ENCODE measurements at regions not wholly inside any gene's neighbourhood (a gene's known extent, or its start where the extent isn't known, plus 50 kb on each side); places are given as distances from the start of the nearest gene placed in this dataset.

- Histone ChIP-seq H3K36me3 (ENCODE audit: low read depth, missing control alignments) (no peaks in the 10 kb centered on the region), H3K27me3 (no peaks in the 10 kb centered on the region), H3K9me3 (no peaks in the 10 kb centered on the region), H3K4me1 (no peaks in the 10 kb centered on the region), H3K4me3 (no peak overlapping the region), H3K27ac (no peak overlapping the region)
- DNase-seq: no peak
- intact Hi-C loops (cut with DNase I; ENCODE audit: low total_unique reads): no loop called here
- no peak for TF ChIP-seq CTCF (IDR thresholded peaks at IDR 0.05)
- TF ChIP-seq POLR2A (IDR thresholded peaks at IDR 0.05): no peak
Observed at GRCh38 chr10:78147202-78147601, 113.5 kb downstream of the RPS24 start.

DNA sequence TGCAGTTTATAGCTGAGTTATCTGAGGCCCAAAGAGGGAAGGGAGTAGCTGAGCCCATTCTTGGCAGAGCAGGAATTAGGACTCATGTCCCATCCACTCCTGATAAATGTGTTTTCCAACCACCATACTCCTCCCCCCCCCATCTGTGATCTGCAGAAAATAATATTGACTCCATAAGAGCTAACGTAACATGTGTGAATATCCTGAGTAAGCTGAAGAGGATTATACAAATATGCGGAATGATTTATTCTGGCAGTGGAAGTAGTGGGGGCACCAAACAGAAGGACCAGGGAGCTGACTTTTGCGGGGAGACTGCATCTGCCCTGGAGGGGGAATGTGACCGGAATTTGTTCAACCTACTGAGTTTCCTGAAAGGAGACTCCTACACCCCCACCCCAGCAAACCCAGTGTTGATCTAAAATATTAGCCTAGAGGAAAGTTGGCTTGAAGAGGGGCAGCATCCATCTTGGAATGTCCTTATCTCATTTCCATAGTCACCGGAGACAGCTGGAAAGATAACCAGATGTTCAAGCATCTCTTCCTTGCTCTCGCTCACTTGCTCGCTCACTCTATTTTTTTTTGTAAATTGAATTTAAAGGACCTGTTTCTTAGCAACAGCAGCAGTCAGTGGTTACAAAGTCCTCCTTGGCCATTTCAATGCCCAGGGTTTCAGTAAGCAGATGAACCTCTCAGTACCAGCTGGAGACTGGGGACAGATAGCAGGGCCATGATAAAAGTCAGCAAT, 114.7 kb downstream of the RPS24 start:
- Histone ChIP-seq H3K36me3 (ENCODE audit: low read depth, missing control alignments) (no peaks in the 10 kb centered on the region), H3K4me3 (no peak overlapping the region), H3K9me3 (no peaks in the 10 kb centered on the region), H3K4me1 (no peaks in the 10 kb centered on the region), H3K27ac (no peak overlapping the region), H3K27me3 (no peaks in the 10 kb centered on the region)
- no peak for DNase-seq
- intact Hi-C loops (cut with DNase I; ENCODE audit: low total_unique reads): no loop called here
- TF ChIP-seq POLR2A (IDR thresholded peaks at IDR 0.05): no peak
- TF ChIP-seq CTCF (IDR thresholded peaks at IDR 0.05): no peak
- 82 to 85% methylated on average over 7 of the region's 7 CpGs for whole genome bisulfite sequencing, 2 donors

GRCh38 chr10:78148961-78149612, 115.4 kb downstream of the RPS24 start:
- Histone ChIP-seq H3K27ac (no peak overlapping the region), H3K9me3 (no peaks in the 10 kb centered on the region), H3K4me3 (no peak overlapping the region), H3K27me3 (no peaks in the 10 kb centered on the region), H3K36me3 (ENCODE audit: low read depth, missing control alignments) (no peaks in the 10 kb centered on the region), H3K4me1 (no peaks in the 10 kb centered on the region)
- DNase-seq: no peak
- 66 to 71% methylated on average over 4 of the region's 4 CpGs for WGBS, 2 donors
- TF ChIP-seq POLR2A (IDR thresholded peaks at IDR 0.05) (no peak), CTCF (IDR thresholded peaks at IDR 0.05) (no peak)
- intact Hi-C loops (cut with DNase I; ENCODE audit: low total_unique reads): no loop called here

DNA sequence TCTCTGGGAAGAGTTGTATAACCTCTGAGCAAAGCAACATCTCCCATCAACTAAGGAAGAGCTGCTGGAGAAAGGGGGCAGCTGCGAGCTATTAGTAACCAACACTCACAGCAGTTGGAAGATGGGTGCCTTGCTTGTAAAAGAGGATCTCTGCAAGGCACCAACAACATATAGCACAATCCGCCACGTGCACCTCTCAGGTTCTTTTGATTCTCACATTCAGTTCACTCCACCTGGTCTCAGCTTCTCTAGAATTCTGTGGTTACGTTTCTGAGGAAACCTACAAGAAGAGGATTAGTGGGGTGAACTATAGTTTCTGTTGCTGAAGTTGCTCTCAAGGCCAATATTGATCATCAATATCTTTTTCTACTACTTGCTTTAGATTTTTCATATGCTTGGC, 117.1 kb downstream of the RPS24 start:
- no peaks in the 10 kb centered on the region for H3K36me3 ChIP-seq (ENCODE audit: low read depth, missing control alignments)
- H3K27ac ChIP-seq: no peak overlapping the region
- intact Hi-C loops (cut with DNase I; ENCODE audit: low total_unique reads): no loop called here
- H3K27me3 ChIP-seq: no peaks in the 10 kb centered on the region
- TF ChIP-seq CTCF (IDR thresholded peaks at IDR 0.05): no peak
- no peaks in the 10 kb centered on the region for H3K4me1 ChIP-seq
- 90 to 92% methylated on average over 4 of the region's 4 CpGs for WGBS, 2 donors
- DNase-seq: no peak
- no peaks in the 10 kb centered on the region for H3K9me3 ChIP-seq
- H3K4me3 ChIP-seq: no peak overlapping the region

GRCh38 chr10:78155722-78156121, 122.1 kb downstream of the RPS24 start:
- DNase-seq: no peak
- Histone ChIP-seq H3K27ac (no peak overlapping the region), H3K27me3 (no peaks in the 10 kb centered on the region), H3K4me3 (no peak overlapping the region), H3K9me3 (no peaks in the 10 kb centered on the region), H3K4me1 (no peaks in the 10 kb centered on the region), H3K36me3 (ENCODE audit: low read depth, missing control alignments) (no peaks in the 10 kb centered on the region)
- TF ChIP-seq CTCF (IDR thresholded peaks at IDR 0.05) (no peak), POLR2A (IDR thresholded peaks at IDR 0.05) (no peak)
- WGBS, 2 donors: 88 to 95% methylated on average over 2 of the region's 2 CpGs
- intact Hi-C loops (cut with DNase I; ENCODE audit: low total_unique reads): no loop called here

Measured in testis (tissue), 2 donors.